ENCODE measurements at regions not wholly inside any gene's neighbourhood (a gene's known extent, or its start where the extent isn't known, plus 50 kb on each side); places are given as distances from the start of the nearest gene placed in this dataset.

DNA sequence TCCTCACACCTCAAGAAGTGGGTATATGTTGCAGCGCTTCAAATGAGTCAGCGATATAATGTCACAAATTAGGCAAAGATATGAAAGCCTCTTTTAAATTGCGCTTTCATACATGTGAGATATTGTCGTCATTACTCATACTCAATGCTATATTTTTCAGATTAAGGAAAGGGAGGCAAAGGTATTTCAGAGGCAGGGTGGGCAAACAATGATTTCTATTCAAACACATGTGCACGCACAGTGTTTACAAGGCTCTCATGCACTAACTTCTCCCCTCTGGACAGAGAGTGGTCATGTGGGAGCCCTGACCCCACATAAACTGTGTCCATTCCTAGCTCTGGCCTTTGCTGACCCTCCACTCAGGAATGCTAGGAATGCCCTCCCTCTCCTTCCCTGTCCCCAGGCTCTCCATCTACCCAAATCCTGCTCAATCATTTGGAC is 112.1 kb upstream of the TMEM170B start (continued):
- TF ChIP-seq HNF4A (CRISPR knock-in tag; IDR thresholded peaks at IDR 0.05) (peak; percentile 63), ZFX (CRISPR knock-in tag; IDR thresholded peaks at IDR 0.05; ENCODE audit: low read depth) (0 out of 2 replicates have a peak, but pooled peaks have one; percentile 49), ZBTB25 (CRISPR knock-in tag; IDR thresholded peaks at IDR 0.05) (peak; percentile 80; the same call in 1 of the 2 replicates), CBX1 (IDR thresholded peaks at IDR 0.05; ENCODE audit: low read depth) (peak; percentile 49), MIER2 (CRISPR knock-in tag; IDR thresholded peaks at IDR 0.05) (no peak), FOSL2 (CRISPR knock-in tag; IDR thresholded peaks at IDR 0.05) (peak; percentile 84), ZMAT3 (CRISPR knock-in tag; conservative IDR thresholded peaks at IDR 0.05) (0 out of 2 replicates have a peak, but pooled peaks have one; percentile 36), ZNF326 (CRISPR knock-in tag; IDR thresholded peaks at IDR 0.05; ENCODE audit: borderline replicate concordance) (no peak), NFIC (IDR thresholded peaks at IDR 0.05; ENCODE audit: low read length) (peak; percentile 74; the same call in 1 of the 2 replicates), ZNF816 (CRISPR knock-in tag; IDR thresholded peaks at IDR 0.05; ENCODE audit: borderline replicate concordance) (peak; percentile 60; the same call in 1 of the 2 replicates), ZNF567 (CRISPR knock-in tag; IDR thresholded peaks at IDR 0.05; ENCODE audit: borderline replicate concordance) (peak; percentile 79; the same call in 1 of the 2 replicates), NFKBIZ (CRISPR knock-in tag; IDR thresholded peaks at IDR 0.05) (0 out of 2 replicates have a peak, but pooled peaks have one; percentile 33), GLMP (CRISPR knock-in tag; IDR thresholded peaks at IDR 0.05; ENCODE audit: borderline replicate concordance) (no peak), TCF7 (IDR thresholded peaks at IDR 0.05; ENCODE audit: low read depth) (peak; percentile 31; the same call in 1 of the 2 replicates), ZSCAN29 (CRISPR knock-in tag; conservative IDR thresholded peaks at IDR 0.05) (no peak), ZNF775 (CRISPR knock-in tag; IDR thresholded peaks at IDR 0.05; ENCODE audit: borderline replicate concordance) (peak; percentile 98), ADNP (CRISPR knock-in tag; IDR thresholded peaks at IDR 0.05) (no peak), ONECUT2 (CRISPR knock-in tag; IDR thresholded peaks at IDR 0.05) (0 out of 2 replicates have a peak, but pooled peaks have one; percentile 16)
- TF ChIP-seq, protein P1, sequence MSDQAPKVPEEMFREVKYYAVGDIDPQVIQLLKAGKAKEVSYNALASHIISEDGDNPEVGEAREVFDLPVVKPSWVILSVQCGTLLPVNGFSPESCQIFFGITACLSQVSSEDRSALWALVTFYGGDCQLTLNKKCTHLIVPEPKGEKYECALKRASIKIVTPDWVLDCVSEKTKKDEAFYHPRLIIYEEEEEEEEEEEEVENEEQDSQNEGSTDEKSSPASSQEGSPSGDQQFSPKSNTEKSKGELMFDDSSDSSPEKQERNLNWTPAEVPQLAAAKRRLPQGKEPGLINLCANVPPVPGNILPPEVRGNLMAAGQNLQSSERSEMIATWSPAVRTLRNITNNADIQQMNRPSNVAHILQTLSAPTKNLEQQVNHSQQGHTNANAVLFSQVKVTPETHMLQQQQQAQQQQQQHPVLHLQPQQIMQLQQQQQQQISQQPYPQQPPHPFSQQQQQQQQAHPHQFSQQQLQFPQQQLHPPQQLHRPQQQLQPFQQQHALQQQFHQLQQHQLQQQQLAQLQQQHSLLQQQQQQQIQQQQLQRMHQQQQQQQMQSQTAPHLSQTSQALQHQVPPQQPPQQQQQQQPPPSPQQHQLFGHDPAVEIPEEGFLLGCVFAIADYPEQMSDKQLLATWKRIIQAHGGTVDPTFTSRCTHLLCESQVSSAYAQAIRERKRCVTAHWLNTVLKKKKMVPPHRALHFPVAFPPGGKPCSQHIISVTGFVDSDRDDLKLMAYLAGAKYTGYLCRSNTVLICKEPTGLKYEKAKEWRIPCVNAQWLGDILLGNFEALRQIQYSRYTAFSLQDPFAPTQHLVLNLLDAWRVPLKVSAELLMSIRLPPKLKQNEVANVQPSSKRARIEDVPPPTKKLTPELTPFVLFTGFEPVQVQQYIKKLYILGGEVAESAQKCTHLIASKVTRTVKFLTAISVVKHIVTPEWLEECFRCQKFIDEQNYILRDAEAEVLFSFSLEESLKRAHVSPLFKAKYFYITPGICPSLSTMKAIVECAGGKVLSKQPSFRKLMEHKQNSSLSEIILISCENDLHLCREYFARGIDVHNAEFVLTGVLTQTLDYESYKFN (CRISPR knock-in tag; conservative IDR thresholded peaks at IDR 0.05): peak; percentile 87
- TF ChIP-seq, protein P2, sequence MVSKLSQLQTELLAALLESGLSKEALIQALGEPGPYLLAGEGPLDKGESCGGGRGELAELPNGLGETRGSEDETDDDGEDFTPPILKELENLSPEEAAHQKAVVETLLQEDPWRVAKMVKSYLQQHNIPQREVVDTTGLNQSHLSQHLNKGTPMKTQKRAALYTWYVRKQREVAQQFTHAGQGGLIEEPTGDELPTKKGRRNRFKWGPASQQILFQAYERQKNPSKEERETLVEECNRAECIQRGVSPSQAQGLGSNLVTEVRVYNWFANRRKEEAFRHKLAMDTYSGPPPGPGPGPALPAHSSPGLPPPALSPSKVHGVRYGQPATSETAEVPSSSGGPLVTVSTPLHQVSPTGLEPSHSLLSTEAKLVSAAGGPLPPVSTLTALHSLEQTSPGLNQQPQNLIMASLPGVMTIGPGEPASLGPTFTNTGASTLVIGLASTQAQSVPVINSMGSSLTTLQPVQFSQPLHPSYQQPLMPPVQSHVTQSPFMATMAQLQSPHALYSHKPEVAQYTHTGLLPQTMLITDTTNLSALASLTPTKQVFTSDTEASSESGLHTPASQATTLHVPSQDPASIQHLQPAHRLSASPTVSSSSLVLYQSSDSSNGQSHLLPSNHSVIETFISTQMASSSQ (IDR thresholded peaks at IDR 0.05; ENCODE audit: low read depth): no peak
- TF ChIP-seq, protein P2 (CRISPR knock-in tag; IDR thresholded peaks at IDR 0.05; ENCODE audit: borderline replicate concordance): peak; percentile 58; the same call in 1 of the 2 replicates

All from HepG2 (cell line).